ENCODE measurements at regions not wholly inside any gene's neighbourhood (a gene's known extent, or its start where the extent isn't known, plus 50 kb on each side); places are given as distances from the start of the nearest gene placed in this dataset.

- no peaks in the 10 kb centered on the region for H3K9me1 ChIP-seq (ENCODE audit: insufficient read depth, low read length)
- in situ Hi-C loops (cut with MboI; ENCODE audit: low sequenced_read_pairs) = no loop called here
- H2AK9ac ChIP-seq (replicated peaks; ENCODE audit: low read depth, low read length, poor library complexity) = no peak overlapping the region
- no peaks in the 10 kb centered on the region for H3K36me3 ChIP-seq (ENCODE audit: control insufficient read depth, insufficient read depth, low read length)
- no peak overlapping the region for H4K8ac ChIP-seq (ENCODE audit: low read depth in 2 of 2, low read length in 2 of 2)
- H2BK20ac ChIP-seq (ENCODE audit: low read depth, low read length) = no peak overlapping the region
- H4K20me1 ChIP-seq (ENCODE audit: insufficient read depth, low read length) = no peaks in the 10 kb centered on the region
- H3K9me3 ChIP-seq (ENCODE audit: control insufficient read depth, insufficient read depth, low read length) = peaks cover 9% of the 10 kb centered on the region
- no peak overlapping the region for H2BK15ac ChIP-seq (ENCODE audit: low read depth, low read length)
- no peak overlapping the region for H3K4ac ChIP-seq (ENCODE audit: low read depth, low read length)
- H2BK120ac ChIP-seq (ENCODE audit: low read depth, low read length) = no peak overlapping the region
- POLR2A ChIA-PET (ENCODE audit: unreplicated experiment) = no interaction called here
- TF ChIP-seq SMC3 (IDR thresholded peaks at IDR 0.05; ENCODE audit: low read depth, low read length) = no peak
- no peak overlapping the region for H3K23ac ChIP-seq (ENCODE audit: low read depth, low read length)
- WGBS, 2 experiments (ENCODE audit: extremely low coverage in 2 of 2, insufficient read length in 1 of 2) = 83% methylated on average over 6 of the region's 17 CpGs; no CpG with 5 or more reads in 1 of the 2 experiments
- H3K9ac ChIP-seq (ENCODE audit: low read depth, low read length) = no peak overlapping the region
- H2AK5ac ChIP-seq (ENCODE audit: low read depth, low read length) = no peak overlapping the region
- H3K79me1 ChIP-seq (ENCODE audit: low read depth in 1 of 2, low read length in 2 of 2) = no peaks in the 10 kb centered on the region
- H3K4me2 ChIP-seq (ENCODE audit: low read depth, low read length) = no peak overlapping the region
- ATAC-seq (ENCODE audit: low read depth) = no peak
- no peaks in the 10 kb centered on the region for H3K27me3 ChIP-seq (ENCODE audit: control insufficient read depth, insufficient read depth, low read length)
- DNase-seq = no peak
- no peak overlapping the region for H3K14ac ChIP-seq (replicated peaks; ENCODE audit: low read depth, low read length)
- intact Hi-C loops (cut with micrococcal nuclease) = no loop called here
- no peak overlapping the region for H4K91ac ChIP-seq (ENCODE audit: insufficient read depth, low read depth, low read length)
- BruUV-seq (replicated peaks) = no TSS peak
- H3K4me3 ChIP-seq (ENCODE audit: insufficient read depth, low read depth, low read length) = no peak overlapping the region
- CTCF ChIA-PET = no interaction called here
- H3K27ac ChIP-seq (ENCODE audit: insufficient read depth, low read length) = no peak overlapping the region
- H2AFZ ChIP-seq (replicated peaks; ENCODE audit: low read length, poor library complexity) = no peak overlapping the region
- no peak overlapping the region for H2BK5ac ChIP-seq (ENCODE audit: low read depth, low read length, poor library complexity, severe bottlenecking)
- H3K18ac ChIP-seq (ENCODE audit: low read depth, low read length) = no peak overlapping the region
- H4K5ac ChIP-seq (ENCODE audit: low read depth, low read length) = no peak overlapping the region
- no peak overlapping the region for H3K56ac ChIP-seq (ENCODE audit: extremely low read depth, insufficient read depth, low read length)
- dilution Hi-C loops (cut with HindIII; ENCODE audit: low sequenced_read_pairs, unreplicated experiment) = no loop called here
- H3K4me1 ChIP-seq (ENCODE audit: control insufficient read depth, insufficient read depth, low read length) = no peaks in the 10 kb centered on the region
Observed at GRCh38 chr7:51606601-51607154, 290.1 kb upstream of the COBL start.
